HT-29 (cell line): ENCODE measurements at regions not wholly inside any gene's neighbourhood (a gene's known extent, or its start where the extent isn't known, plus 50 kb on each side); places are given as distances from the start of the nearest gene placed in this dataset.

Experiments used
- DNase-seq: peaks from one replicate; pipeline ENCODE4 v3.0.0-alpha.2; 2015; ENCODE audit warnings: low spot score

- no peak for DNase-seq
These were observed 176.0 kb upstream of the NRIP1 start for GRCh38 chr21:15240848-15241247.

DNA sequence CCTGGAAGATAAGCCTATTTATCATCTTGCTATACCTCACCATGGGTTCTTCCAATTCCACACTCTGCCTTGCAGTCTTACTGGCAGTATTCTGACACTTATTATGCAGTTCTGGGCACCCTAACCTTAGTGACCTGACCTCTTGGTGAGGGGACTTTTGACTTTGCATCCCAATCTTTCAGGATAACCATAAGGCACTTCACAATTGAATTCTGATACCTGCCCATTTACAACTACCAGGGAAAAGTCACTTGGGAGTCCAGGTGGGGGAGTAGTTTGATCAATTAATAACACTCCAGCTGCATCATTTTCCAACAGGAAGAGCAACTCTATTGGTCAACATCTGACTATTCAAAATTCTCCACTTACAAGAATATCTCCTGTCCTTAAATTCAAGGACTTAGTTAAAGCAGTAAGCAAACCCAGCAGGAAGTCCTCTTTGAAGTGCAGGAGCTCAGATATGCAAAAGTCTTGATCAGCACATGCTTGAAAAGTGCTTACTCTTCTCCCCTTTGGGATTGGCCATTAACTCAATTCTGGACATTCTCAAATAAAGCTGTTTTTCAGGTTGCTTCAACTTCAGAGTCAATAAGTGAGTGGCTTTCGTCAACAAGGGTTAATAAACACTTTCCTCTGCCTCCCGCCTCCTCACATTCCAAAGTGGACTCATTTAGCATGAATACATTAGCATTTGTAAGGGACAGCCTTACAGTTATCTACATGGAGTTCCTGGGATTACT, 177.4 kb upstream of the NRIP1 start:
- DNase-seq: peak; percentile 5

GRCh38 chr21:15242906-15243305, 178.1 kb upstream of the NRIP1 start:
- no peak for DNase-seq

- DNase-seq: no peak
These were observed 178.6 kb upstream of the NRIP1 start for GRCh38 chr21:15243406-15243805.

DNA sequence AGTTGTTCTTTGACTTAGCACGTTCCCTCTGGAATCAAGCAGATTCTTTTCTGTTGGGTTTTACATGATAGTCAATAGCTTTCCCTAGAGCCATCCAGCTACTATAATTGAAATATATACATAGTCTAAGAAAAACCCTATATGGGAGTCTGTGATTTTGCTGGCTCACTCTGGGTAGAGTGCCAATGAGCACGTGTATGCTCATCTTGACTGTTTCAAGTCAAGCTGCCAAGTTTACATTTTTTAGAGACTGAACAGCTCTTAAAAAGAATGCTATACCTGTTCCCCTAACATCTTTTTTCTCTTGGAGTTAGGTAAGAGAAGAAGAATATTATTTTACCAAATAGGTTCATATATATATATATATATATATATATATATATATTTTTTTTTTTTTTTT, 182.8 kb upstream of the NRIP1 start:
- no peak for DNase-seq

DNA sequence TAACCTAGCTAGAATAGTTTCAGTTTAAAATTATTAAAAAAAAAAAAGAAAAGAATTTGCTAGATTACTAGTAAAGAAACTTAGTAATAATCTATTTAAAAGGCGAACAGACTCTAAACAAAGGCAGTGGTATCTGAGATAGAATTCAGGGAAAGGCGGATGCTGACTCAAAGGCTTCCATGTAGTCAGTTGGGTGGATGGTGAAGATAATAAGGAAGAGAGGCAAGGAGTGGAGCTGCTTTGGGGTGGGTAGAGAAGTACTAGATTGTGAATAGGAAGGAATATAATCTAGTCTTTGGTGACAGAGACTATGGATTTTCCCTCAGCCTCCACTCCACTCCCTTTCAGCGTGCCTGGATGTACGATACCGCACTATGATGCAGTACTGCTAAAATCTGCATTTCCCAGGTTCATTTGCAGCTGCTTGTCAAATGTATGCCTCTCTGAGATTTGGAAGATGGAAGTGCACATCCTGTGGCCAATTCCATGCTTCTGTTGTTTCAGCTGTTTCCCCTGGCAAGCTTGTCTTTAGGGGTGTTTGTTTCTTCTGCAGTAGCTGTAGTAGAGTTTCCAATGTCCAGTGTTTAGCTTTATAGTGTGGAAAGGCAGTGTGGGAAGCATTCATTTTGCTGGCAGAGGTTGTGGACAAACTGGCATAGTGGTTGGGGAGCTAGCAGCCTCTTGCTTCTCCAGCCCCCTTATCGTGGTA, 184.6 kb upstream of the NRIP1 start:
- no peak for DNase-seq

DNA sequence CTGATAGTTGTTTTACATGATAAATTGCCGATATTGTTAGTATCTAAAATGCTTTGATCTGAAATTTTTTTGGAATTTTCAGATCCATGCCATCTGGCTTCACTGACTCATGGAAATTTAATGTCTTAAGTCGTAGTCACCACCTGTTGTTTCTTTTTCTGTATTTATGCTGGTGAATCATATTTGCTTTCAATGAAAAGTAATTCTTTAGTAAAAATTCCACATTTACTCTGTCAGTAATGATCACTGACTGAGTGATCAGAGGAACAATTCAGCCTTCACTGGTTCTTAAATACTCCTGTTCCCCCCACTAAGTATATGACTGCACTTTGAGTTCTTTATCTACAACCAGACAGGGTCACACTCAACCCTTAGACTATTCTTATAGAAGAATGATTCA, 185.6 kb upstream of the NRIP1 start:
- no peak for DNase-seq

DNA sequence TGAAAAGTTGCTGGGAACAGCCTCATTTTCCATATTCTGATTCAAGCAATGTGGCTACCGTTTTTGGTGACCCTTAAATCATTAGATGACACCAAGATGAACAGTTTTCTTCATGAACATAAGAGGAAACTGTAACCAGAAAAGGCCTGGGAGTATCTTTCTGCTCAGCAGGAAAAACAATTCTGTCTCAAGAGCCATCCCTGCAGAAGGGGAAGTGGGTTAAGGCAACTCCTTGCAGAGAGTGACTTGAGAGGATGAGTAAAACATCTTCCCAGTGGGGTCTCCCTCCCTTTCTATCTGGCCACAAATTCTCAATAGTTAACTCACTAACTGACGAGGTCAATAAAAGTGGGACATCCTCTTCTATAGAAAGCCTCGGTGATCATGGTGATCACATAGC, 187.6 kb upstream of the NRIP1 start:
- DNase-seq: no peak

DNA sequence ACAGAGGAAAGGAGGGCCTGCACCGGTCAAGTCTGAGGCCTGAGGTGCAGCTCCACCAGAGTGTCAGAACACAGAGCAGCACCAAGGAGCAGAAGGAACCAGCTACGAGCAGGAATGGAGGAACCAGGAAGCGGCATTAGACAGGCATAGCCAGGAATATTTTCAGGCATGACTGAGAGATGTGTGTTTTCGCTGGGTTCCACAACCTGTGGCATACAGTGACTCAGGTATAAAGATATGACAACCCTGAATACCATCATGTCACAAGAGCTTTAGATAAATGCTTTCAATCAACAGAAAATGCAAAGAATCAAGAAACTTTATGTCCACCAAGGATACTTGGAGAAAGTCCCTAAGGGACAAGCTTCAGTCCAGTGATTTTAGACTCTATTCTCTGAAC, 189.3 kb upstream of the NRIP1 start:
- no peak for DNase-seq

DNA sequence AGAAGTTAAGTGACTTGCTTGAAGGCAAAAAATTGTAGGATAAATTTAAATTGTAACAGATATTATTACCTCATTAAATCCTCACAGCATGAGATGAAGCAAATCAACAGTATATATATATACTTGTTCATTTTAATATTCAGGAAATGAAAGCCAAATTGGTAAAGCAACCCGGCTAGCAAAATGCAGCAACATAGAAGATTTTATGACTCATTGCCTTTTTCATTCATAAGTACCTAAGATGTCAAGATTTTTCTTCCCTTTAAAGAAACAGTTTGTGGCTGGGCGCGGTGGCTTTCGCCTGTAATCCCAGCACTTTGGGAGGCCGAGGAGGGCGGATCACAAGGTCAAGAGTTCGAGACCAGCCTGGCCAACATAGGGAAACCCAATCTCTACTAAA, 190.5 kb upstream of the NRIP1 start:
- no peak for DNase-seq

- DNase-seq: no peak
These were observed 191.0 kb upstream of the NRIP1 start for GRCh38 chr21:15255763-15256162.

GRCh38 chr21:15256996-15257395, 192.2 kb upstream of the NRIP1 start:
- DNase-seq: no peak

DNA sequence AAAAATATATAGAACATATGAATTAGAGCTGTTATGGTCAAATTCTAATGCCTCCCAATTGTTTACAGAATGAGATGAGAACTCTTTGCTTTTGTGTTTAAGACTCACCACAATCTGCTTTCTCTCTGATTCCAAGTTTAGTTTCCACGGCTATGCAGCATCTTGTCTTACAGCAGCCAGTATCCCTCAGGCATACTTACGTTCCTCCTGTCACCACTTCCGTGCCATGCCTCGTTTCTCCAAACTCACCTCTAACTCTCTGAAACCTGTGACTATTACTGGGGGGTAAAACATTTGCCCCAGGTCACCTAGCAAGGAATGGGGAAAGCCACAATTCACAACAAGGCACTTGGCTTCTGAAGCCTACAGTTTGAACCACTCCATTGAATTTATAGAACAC, 192.8 kb upstream of the NRIP1 start:
- DNase-seq: no peak

DNA sequence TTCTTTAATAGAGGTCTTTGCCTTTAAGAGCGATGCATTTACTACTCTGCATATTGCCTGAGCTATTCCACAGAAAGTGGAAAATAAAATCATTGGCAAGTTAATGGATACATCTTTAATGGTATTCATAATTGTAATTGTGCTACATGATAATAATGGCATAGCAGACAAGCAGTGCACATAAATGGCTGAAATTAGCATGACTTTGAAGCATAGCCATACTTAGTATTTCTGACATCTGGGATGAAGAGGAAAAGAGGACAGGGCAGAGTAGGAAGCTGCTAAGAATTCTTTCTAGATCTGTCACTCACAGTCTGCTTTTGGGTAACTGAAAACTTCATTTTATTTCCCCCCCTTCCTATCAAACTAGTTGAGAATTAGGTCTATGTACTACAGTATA, 195.0 kb upstream of the NRIP1 start:
- no peak for DNase-seq

- DNase-seq: no peak
These were observed 195.8 kb upstream of the NRIP1 start for GRCh38 chr21:15260604-15261003.

- no peak for DNase-seq
These were observed 199.4 kb upstream of the NRIP1 start for GRCh38 chr21:15264084-15264665.

DNA sequence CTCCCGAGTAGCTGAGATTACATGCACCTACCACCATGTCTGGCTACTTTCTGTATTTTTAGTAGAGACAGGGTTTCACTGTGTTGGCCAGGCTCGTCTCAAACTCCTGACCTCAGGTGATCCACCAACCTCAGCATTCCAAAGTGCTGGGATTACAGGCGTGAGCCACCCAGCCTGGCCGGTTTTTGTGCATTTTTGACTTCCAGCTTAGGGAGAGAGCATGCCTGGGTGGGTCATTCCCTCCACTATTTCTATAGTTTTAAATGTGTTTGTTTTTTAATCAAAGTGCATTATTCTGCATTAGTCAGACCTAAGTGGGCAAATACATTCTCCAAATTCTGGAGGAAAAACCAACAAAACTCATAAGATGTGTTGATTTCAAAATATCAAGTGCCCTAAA, 207.4 kb upstream of the NRIP1 start:
- no peak for DNase-seq

- no peak for DNase-seq
These were observed 207.8 kb upstream of the NRIP1 start for GRCh38 chr21:15272591-15272990.

DNA sequence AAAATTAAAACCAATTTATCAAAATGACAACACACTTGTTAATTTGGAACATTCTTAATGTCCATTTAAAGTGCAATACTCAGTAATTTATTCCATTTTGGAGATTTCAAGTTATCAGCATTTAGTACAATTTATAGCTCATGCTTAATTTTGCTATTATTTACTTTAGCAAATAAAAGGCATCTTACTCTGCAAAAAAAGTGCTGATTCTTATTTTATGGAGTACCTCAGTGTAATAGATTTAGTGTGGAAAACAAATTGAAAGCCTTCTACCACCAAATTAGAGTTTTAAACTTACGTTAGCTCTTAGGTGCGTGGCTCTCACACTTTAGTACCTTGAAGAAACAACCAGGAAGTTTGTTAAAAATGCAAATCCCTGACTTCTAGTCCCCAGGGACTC, 208.4 kb upstream of the NRIP1 start:
- DNase-seq: no peak

GRCh38 chr21:15274701-15275485, 210.1 kb upstream of the NRIP1 start:
- no peak for DNase-seq

- no peak for DNase-seq
These were observed 210.9 kb upstream of the NRIP1 start for GRCh38 chr21:15275615-15276235.

DNA sequence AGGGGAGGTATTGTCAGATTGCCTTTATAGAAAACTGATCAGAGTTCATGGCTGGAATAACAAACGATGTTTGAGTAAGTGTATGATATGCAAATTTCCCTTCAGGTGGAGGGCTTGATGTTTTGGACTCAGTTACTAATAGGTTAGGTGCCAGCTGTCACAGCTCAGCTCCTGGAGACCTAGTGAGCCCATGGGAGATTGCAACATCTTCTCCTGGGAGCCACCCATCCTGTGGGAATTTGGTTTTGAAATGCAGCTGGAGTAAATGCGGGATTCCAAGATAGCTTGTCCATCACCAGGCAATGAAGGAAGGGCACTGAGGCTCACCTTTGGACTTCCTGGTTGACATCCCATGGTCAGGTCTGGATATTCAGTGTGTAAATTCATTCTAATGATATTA, 211.4 kb upstream of the NRIP1 start:
- DNase-seq: no peak
